ENCODE measurements at regions not wholly inside any gene's neighbourhood (a gene's known extent, or its start where the extent isn't known, plus 50 kb on each side); places are given as distances from the start of the nearest gene placed in this dataset.

DNA sequence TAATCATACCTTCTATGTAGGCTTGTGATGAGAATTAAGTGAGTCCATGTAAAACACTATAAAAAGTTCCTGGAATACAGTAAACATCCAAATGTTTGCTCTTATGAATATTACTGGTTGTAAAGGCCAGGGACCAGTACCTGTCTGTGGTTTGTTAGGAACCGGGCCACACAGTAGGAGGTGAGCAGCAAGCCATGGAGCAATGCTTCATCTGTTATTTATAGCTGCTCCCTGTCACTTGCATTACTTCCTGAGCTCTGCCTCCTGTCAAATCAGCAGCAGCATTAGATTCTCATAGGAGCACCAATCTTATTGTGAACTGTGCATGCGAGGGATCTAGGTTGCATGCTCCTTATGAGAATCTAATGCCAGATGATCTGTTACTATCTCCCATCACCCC lies 662.0 kb upstream of the ANKRD30A start:
- TF ChIP-seq, protein P1, sequence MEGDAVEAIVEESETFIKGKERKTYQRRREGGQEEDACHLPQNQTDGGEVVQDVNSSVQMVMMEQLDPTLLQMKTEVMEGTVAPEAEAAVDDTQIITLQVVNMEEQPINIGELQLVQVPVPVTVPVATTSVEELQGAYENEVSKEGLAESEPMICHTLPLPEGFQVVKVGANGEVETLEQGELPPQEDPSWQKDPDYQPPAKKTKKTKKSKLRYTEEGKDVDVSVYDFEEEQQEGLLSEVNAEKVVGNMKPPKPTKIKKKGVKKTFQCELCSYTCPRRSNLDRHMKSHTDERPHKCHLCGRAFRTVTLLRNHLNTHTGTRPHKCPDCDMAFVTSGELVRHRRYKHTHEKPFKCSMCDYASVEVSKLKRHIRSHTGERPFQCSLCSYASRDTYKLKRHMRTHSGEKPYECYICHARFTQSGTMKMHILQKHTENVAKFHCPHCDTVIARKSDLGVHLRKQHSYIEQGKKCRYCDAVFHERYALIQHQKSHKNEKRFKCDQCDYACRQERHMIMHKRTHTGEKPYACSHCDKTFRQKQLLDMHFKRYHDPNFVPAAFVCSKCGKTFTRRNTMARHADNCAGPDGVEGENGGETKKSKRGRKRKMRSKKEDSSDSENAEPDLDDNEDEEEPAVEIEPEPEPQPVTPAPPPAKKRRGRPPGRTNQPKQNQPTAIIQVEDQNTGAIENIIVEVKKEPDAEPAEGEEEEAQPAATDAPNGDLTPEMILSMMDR (IDR thresholded peaks at IDR 0.05; ENCODE audit: low read length): no peak
- no peak for TF ChIP-seq EZH2 (optimal IDR thresholded peaks at IDR 0.05; ENCODE audit: low read depth, low read length)

Measured in MM.1S (cell line).